ENCODE measurements at regions not wholly inside any gene's neighbourhood (a gene's known extent, or its start where the extent isn't known, plus 50 kb on each side); places are given as distances from the start of the nearest gene placed in this dataset.

- Histone ChIP-seq H3K79me2 (ENCODE audit: low read depth) (no peaks in the 10 kb centered on the region), H3K36me3 (no peaks in the 10 kb centered on the region), H2AFZ (replicated peaks) (no peak overlapping the region), H3K4me2 (no peak overlapping the region), H3K4me1 (peaks cover 11% of the 10 kb centered on the region), H3K9me3 (ENCODE audit: low read depth) (no peaks in the 10 kb centered on the region), H4K20me1 (ENCODE audit: low read depth) (no peaks in the 10 kb centered on the region), H3K4me3 (no peak overlapping the region), H3K9ac (no peak overlapping the region), H3F3A (ENCODE audit: low read depth) (peaks cover 7% of the 10 kb centered on the region), H3K27ac (no peak overlapping the region), H3K27me3 (no peaks in the 10 kb centered on the region)
- no peaks in the 10 kb centered on the region for H3K36me3 Mint-ChIP-seq
- TF ChIP-seq EZH2 (IDR thresholded peaks at IDR 0.05) (no peak), CTCF (IDR thresholded peaks at IDR 0.05) (no peak), EZH2phosphoT487 (IDR thresholded peaks at IDR 0.05) (no peak)
- H3K27ac Mint-ChIP-seq: no peak overlapping the region
- H3K9me3 Mint-ChIP-seq: peaks cover 2% of the 10 kb centered on the region
- peaks cover 12% of the 10 kb centered on the region for H3K4me1 Mint-ChIP-seq
- H3K4me3 Mint-ChIP-seq: no peak overlapping the region
- H3K27me3 Mint-ChIP-seq (ENCODE audit: insufficient read depth, low read depth): peaks cover 2% of the 10 kb centered on the region
- no peak for DNase-seq (ENCODE audit: low spot score)
Measured at GRCh38 chr17:15157051-15157450, 108.1 kb downstream of the PMP22 start.

- Histone ChIP-seq H2AFZ (replicated peaks) (peak overlapping the region; percentile 5), H3K27me3 (no peaks in the 10 kb centered on the region), H3K9ac (no peak overlapping the region), H3K27ac (no peak overlapping the region), H3F3A (ENCODE audit: low read depth) (peaks cover 7% of the 10 kb centered on the region), H3K4me3 (no peak overlapping the region), H3K4me2 (peak overlapping the region; percentile 11), H3K4me1 (peaks cover 11% of the 10 kb centered on the region), H3K36me3 (no peaks in the 10 kb centered on the region), H3K9me3 (ENCODE audit: low read depth) (no peaks in the 10 kb centered on the region), H4K20me1 (ENCODE audit: low read depth) (no peaks in the 10 kb centered on the region), H3K79me2 (ENCODE audit: low read depth) (no peaks in the 10 kb centered on the region)
- H3K36me3 Mint-ChIP-seq: no peaks in the 10 kb centered on the region
- DNase-seq (ENCODE audit: low spot score): no peak
- H3K27ac Mint-ChIP-seq: no peak overlapping the region
- peaks cover 2% of the 10 kb centered on the region for H3K9me3 Mint-ChIP-seq
- TF ChIP-seq EZH2phosphoT487 (IDR thresholded peaks at IDR 0.05) (no peak), EZH2 (IDR thresholded peaks at IDR 0.05) (no peak), CTCF (IDR thresholded peaks at IDR 0.05) (no peak)
- peaks cover 12% of the 10 kb centered on the region for H3K4me1 Mint-ChIP-seq
- H3K4me3 Mint-ChIP-seq: no peak overlapping the region
- peaks cover 2% of the 10 kb centered on the region for H3K27me3 Mint-ChIP-seq (ENCODE audit: insufficient read depth, low read depth)
Measured at GRCh38 chr17:15154618-15155017, 110.5 kb downstream of the PMP22 start.

GRCh38 chr17:15145621-15146020 lies 119.5 kb downstream of the PMP22 start:
- no peaks in the 10 kb centered on the region for H4K20me1 ChIP-seq (ENCODE audit: low read depth)
- Mint-ChIP-seq H3K27ac (no peak overlapping the region), H3K36me3 (peaks cover 2% of the 10 kb centered on the region), H3K27me3 (ENCODE audit: insufficient read depth, low read depth) (no peaks in the 10 kb centered on the region), H3K4me1 (no peaks in the 10 kb centered on the region), H3K9me3 (peaks cover 14% of the 10 kb centered on the region), H3K4me3 (no peak overlapping the region)
- H3K9ac ChIP-seq: no peak overlapping the region
- H3K9me3 ChIP-seq (ENCODE audit: low read depth): no peaks in the 10 kb centered on the region
- H3K27me3 ChIP-seq: no peaks in the 10 kb centered on the region
- peak overlapping the region; percentile 85 for H2AFZ ChIP-seq (replicated peaks)
- no peak overlapping the region for H3K4me2 ChIP-seq
- H3K4me3 ChIP-seq: no peak overlapping the region
- H3K4me1 ChIP-seq: peaks cover 5% of the 10 kb centered on the region
- no peak for DNase-seq (ENCODE audit: low spot score)
- H3K36me3 ChIP-seq: no peaks in the 10 kb centered on the region
- no peaks in the 10 kb centered on the region for H3K79me2 ChIP-seq (ENCODE audit: low read depth)
- TF ChIP-seq EZH2 (IDR thresholded peaks at IDR 0.05) (no peak), CTCF (IDR thresholded peaks at IDR 0.05) (no peak), EZH2phosphoT487 (IDR thresholded peaks at IDR 0.05) (no peak)
- H3F3A ChIP-seq (ENCODE audit: low read depth): no peaks in the 10 kb centered on the region
- no peak overlapping the region for H3K27ac ChIP-seq
